22Rv1 (cell line): ENCODE measurements at regions not wholly inside any gene's neighbourhood (a gene's known extent, or its start where the extent isn't known, plus 50 kb on each side); places are given as distances from the start of the nearest gene placed in this dataset.

Experiments
- CTCF ChIP-seq: fragments of 450-650 bp; IDR thresholded peaks from 2 replicates; pipeline ENCODE4 v1.5.1; 2017; ENCODE audit warnings: mild to moderate bottlenecking
- ZFX ChIP-seq: fragments of 450-650 bp; IDR thresholded peaks from 2 replicates; pipeline ENCODE4 v1.6.1; 2017; ENCODE audit warnings: antibody characterized with exemption, borderline replicate concordance

- TF ChIP-seq CTCF: no peak
- TF ChIP-seq ZFX: no peak
These were observed 146.9 kb downstream of the CD47 start for GRCh38 chr3:107943786-107944523.
